Osteoblast (primary cell): ENCODE measurements at regions not wholly inside any gene's neighbourhood (a gene's known extent, or its start where the extent isn't known, plus 50 kb on each side); places are given as distances from the start of the nearest gene placed in this dataset.

Source experiments
- DNase-seq: peaks from one replicate; pipeline ENCODE4 v3.0.0; 2011; ENCODE audit warnings: low spot score, mixed read lengths; ENCODE audit not compliant: insufficient read length; ENCODE audit errors: missing footprints
- H2AFZ ChIP-seq: 2 replicates; pipeline ENCODE4 v1.6.0; 2011; ENCODE audit warnings: mild to moderate bottlenecking, low read length
- H3K27ac ChIP-seq: 2 replicates; pipeline ENCODE4 v1.5.1; 2011; ENCODE audit warnings: mild to moderate bottlenecking, low read depth, low read length, moderate library complexity
- H3K27me3 ChIP-seq: 2 replicates; pipeline ENCODE4 v1.6.0; 2012; ENCODE audit warnings: mild to moderate bottlenecking, control low read depth, inconsistent platforms, low read length, moderate library complexity; ENCODE audit not compliant: insufficient read depth
- H3K36me3 ChIP-seq: 2 replicates; pipeline ENCODE4 v1.5.1; 2011; ENCODE audit warnings: mild to moderate bottlenecking, low read length, control low read depth, moderate library complexity; ENCODE audit not compliant: insufficient read depth
- H3K4me1 ChIP-seq: 2 replicates; pipeline ENCODE4 v1.5.1; 2011; ENCODE audit warnings: mild to moderate bottlenecking, low read length, control low read depth, moderate library complexity; ENCODE audit not compliant: insufficient read depth
- H3K4me2 ChIP-seq: 2 replicates; pipeline ENCODE4 v1.6.0; 2011; ENCODE audit warnings: mild to moderate bottlenecking, low read length; ENCODE audit not compliant: insufficient read depth
- H3K4me3 ChIP-seq: fragments of 200-600 bp; sonication (generic); 3 replicates; pipeline ENCODE4 v1.5.1; 2012; ENCODE audit warnings: mild to moderate bottlenecking, low read length, inconsistent platforms; ENCODE audit not compliant: insufficient read depth
- H3K79me2 ChIP-seq: 2 replicates; pipeline ENCODE4 v1.6.0; 2012; ENCODE audit warnings: mild to moderate bottlenecking, low read length, control low read depth, inconsistent platforms; ENCODE audit not compliant: insufficient read depth
- H3K9me3 ChIP-seq: 2 replicates; pipeline ENCODE4 v1.5.1; 2011; ENCODE audit warnings: low read depth, low read length, control low read depth
- H4K20me1 ChIP-seq: 2 replicates; pipeline ENCODE4 v1.6.0; 2012; ENCODE audit warnings: mild to moderate bottlenecking, low read length, control low read depth; ENCODE audit not compliant: insufficient read depth
- CTCF ChIP-seq: IDR thresholded peaks from 2 replicates; pipeline ENCODE4 v1.5.1; 2011; ENCODE audit warnings: mild to moderate bottlenecking, low read depth, low read length, moderate library complexity; ENCODE audit errors: extremely low read depth

- no peak overlapping the region for H3K4me2 ChIP-seq
- no peak overlapping the region for H3K27ac ChIP-seq
- no peak for TF ChIP-seq CTCF
- no peaks in the 10 kb centered on the region for H4K20me1 ChIP-seq
- H3K9me3 ChIP-seq: no peaks in the 10 kb centered on the region
- H3K36me3 ChIP-seq: no peaks in the 10 kb centered on the region
- no peak overlapping the region for H2AFZ ChIP-seq
- no peaks in the 10 kb centered on the region for H3K79me2 ChIP-seq
- no peak for DNase-seq
- H3K4me3 ChIP-seq: no peak overlapping the region
- no peaks in the 10 kb centered on the region for H3K27me3 ChIP-seq
- H3K4me1 ChIP-seq: no peaks in the 10 kb centered on the region
Observed at GRCh38 chr7:80324032-80324431, 187.8 kb downstream of the GNAT3 start.

GRCh38 chr7:80319461-80319860, 184.8 kb downstream of the GNAI1 start:
- no peaks in the 10 kb centered on the region for H4K20me1 ChIP-seq
- no peaks in the 10 kb centered on the region for H3K4me1 ChIP-seq
- no peak for DNase-seq
- no peaks in the 10 kb centered on the region for H3K36me3 ChIP-seq
- H3K4me3 ChIP-seq: no peak overlapping the region
- H3K79me2 ChIP-seq: no peaks in the 10 kb centered on the region
- no peak overlapping the region for H2AFZ ChIP-seq
- TF ChIP-seq CTCF: no peak
- H3K27ac ChIP-seq: no peak overlapping the region
- H3K9me3 ChIP-seq: no peaks in the 10 kb centered on the region
- H3K4me2 ChIP-seq: no peak overlapping the region
- H3K27me3 ChIP-seq: no peaks in the 10 kb centered on the region

- no peaks in the 10 kb centered on the region for H3K36me3 ChIP-seq
- DNase-seq: no peak
- no peaks in the 10 kb centered on the region for H3K4me1 ChIP-seq
- no peaks in the 10 kb centered on the region for H3K27me3 ChIP-seq
- TF ChIP-seq CTCF: no peak
- H4K20me1 ChIP-seq: no peaks in the 10 kb centered on the region
- no peak overlapping the region for H3K27ac ChIP-seq
- H3K79me2 ChIP-seq: no peaks in the 10 kb centered on the region
- no peak overlapping the region for H3K4me3 ChIP-seq
- H3K9me3 ChIP-seq: no peaks in the 10 kb centered on the region
- no peak overlapping the region for H3K4me2 ChIP-seq
- no peak overlapping the region for H2AFZ ChIP-seq
Observed at GRCh38 chr7:80318081-80318480, 183.4 kb downstream of the GNAI1 start.

GRCh38 chr7:80316811-80317210, 182.2 kb downstream of the GNAI1 start:
- H3K36me3 ChIP-seq: no peaks in the 10 kb centered on the region
- no peak overlapping the region for H3K27ac ChIP-seq
- no peaks in the 10 kb centered on the region for H4K20me1 ChIP-seq
- H2AFZ ChIP-seq: no peak overlapping the region
- peaks cover 11% of the 10 kb centered on the region for H3K4me1 ChIP-seq
- H3K4me2 ChIP-seq: no peak overlapping the region
- no peaks in the 10 kb centered on the region for H3K9me3 ChIP-seq
- no peaks in the 10 kb centered on the region for H3K27me3 ChIP-seq
- H3K79me2 ChIP-seq: no peaks in the 10 kb centered on the region
- TF ChIP-seq CTCF: no peak
- no peak overlapping the region for H3K4me3 ChIP-seq
- no peak for DNase-seq
